SK-N-SH treated with all-trans-retinoic acid at 6 μM for 48 hours (cell line): ENCODE measurements at regions not wholly inside any gene's neighbourhood (a gene's known extent, or its start where the extent isn't known, plus 50 kb on each side); places are given as distances from the start of the nearest gene placed in this dataset.

Experiments
- ARNTL ChIP-seq: fragments of 450-650 bp; formaldehyde crosslinking; IDR thresholded peaks from 2 replicates; pipeline ENCODE4 v1.5.0; 2020; ENCODE audit warnings: low read depth, mild to moderate bottlenecking, moderate library complexity, borderline replicate concordance
- GLIS3 ChIP-seq: fragments of 250-450 bp; sonication (Bioruptor Pico); IDR thresholded peaks from 2 replicates; pipeline ENCODE4 v1.5.0; 2020; ENCODE audit warnings: mild to moderate bottlenecking, moderate library complexity
- PATZ1 ChIP-seq: fragments of 250-450 bp; sonication (Bioruptor Pico); IDR thresholded peaks from 2 replicates; pipeline ENCODE4 v1.8.0; 2020; ENCODE audit warnings: mild to moderate bottlenecking, moderate library complexity, borderline replicate concordance
- SNAI2 ChIP-seq: fragments of 250-450 bp; sonication (Bioruptor Pico); IDR thresholded peaks from 2 replicates; pipeline ENCODE4 v1.5.0; 2020; ENCODE audit warnings: mild to moderate bottlenecking, moderate library complexity
- TSHZ2 ChIP-seq: fragments of 250-450 bp; sonication (Bioruptor Pico); IDR thresholded peaks from 2 replicates; pipeline ENCODE4 v1.5.0; 2020; ENCODE audit warnings: mild to moderate bottlenecking, moderate library complexity
- ZC3H10 ChIP-seq: fragments of 250-450 bp; sonication (Bioruptor Pico); IDR thresholded peaks from 2 replicates; pipeline ENCODE4 v1.5.1; 2021; ENCODE audit warnings: mild to moderate bottlenecking, moderate library complexity
- ZNF8 ChIP-seq: fragments of 450-650 bp; formaldehyde crosslinking; IDR thresholded peaks from 2 replicates; pipeline ENCODE4 v1.5.0; 2020; ENCODE audit warnings: mild to moderate bottlenecking, moderate library complexity
- TF ChIP-seq, protein P1 (sequence below): fragments of 250-450 bp; sonication (Bioruptor Pico); IDR thresholded peaks from 2 replicates; pipeline ENCODE4 v1.8.0; 2021; ENCODE audit warnings: low read depth, mild to moderate bottlenecking, moderate library complexity, borderline replicate concordance

DNA sequence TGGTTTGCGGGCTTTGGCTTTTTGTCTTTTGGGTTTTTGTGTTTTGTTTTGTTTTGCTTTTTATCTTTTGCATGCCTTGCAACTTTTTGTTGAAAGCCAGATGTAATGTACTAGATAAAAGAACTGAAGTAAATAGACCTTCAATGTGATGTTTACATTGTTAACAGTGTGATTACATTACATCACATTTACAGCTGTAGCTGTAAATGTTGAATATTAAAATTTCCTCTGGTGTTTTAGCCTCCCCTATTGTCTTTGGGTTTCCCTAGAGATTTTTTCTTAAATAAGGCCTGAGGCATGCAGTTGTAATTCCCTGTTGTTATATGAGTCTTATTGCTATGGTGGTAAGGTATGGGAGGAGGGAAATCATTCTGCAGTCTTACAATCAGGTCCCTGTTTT is 275.0 kb downstream of the PARM1 start:
- TF ChIP-seq, protein P1, sequence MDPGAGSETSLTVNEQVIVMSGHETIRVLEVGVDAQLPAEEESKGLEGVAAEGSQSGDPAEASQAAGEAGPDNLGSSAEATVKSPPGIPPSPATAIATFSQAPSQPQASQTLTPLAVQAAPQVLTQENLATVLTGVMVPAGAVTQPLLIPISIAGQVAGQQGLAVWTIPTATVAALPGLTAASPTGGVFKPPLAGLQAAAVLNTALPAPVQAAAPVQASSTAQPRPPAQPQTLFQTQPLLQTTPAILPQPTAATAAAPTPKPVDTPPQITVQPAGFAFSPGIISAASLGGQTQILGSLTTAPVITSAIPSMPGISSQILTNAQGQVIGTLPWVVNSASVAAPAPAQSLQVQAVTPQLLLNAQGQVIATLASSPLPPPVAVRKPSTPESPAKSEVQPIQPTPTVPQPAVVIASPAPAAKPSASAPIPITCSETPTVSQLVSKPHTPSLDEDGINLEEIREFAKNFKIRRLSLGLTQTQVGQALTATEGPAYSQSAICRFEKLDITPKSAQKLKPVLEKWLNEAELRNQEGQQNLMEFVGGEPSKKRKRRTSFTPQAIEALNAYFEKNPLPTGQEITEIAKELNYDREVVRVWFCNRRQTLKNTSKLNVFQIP (CRISPR knock-in tag) = no peak
- no peak for TF ChIP-seq TSHZ2 (CRISPR knock-in tag)
- TF ChIP-seq PATZ1 (CRISPR knock-in tag) = no peak
- TF ChIP-seq ZNF8 = no peak
- no peak for TF ChIP-seq ARNTL
- no peak for TF ChIP-seq GLIS3 (CRISPR knock-in tag)
- no peak for TF ChIP-seq ZC3H10
- no peak for TF ChIP-seq SNAI2 (CRISPR knock-in tag)
